ENCODE measurements at regions not wholly inside any gene's neighbourhood (a gene's known extent, or its start where the extent isn't known, plus 50 kb on each side); places are given as distances from the start of the nearest gene placed in this dataset.
"Not testable (repeated sequence)": the region's sequence is repeated elsewhere in the genome, so short reads cannot be mapped to it uniquely, and the experiment has no call there.

DNA sequence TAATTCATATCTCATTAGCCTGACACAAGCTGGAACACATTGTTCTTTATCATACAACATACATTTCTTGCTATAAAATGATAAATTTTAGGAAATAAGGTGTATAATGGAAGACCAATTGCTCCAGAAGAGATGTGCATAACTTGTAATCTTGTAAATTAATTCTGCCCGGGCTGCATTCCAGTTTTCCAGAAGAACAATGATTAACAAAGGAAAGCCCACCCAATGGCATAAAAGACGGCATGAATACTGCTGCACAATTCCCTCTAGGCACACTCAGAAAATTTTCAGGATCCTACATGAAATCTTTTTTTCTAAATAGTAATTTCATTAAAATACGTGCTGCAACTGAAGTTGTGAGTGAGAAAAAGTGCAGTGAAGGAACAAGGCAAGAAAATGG, 137.4 kb upstream of the KRR1 start:
- intact Hi-C loops (cut with DNase I): no loop called here
- no peaks in the 10 kb centered on the region for H3K9me3 ChIP-seq
- no peak overlapping the region for H3K4me3 ChIP-seq
- 50 to 58% (median 54%) methylated on average over 3 of the region's 3 CpGs for WGBS, 4 donors
- peaks cover 0 to 26% (median 10%) of the 10 kb centered on the region in 12 donors for H3K4me1 ChIP-seq
- no peak for TF ChIP-seq POLR2A (IDR thresholded peaks at IDR 0.05)
- TF ChIP-seq, protein P1, sequence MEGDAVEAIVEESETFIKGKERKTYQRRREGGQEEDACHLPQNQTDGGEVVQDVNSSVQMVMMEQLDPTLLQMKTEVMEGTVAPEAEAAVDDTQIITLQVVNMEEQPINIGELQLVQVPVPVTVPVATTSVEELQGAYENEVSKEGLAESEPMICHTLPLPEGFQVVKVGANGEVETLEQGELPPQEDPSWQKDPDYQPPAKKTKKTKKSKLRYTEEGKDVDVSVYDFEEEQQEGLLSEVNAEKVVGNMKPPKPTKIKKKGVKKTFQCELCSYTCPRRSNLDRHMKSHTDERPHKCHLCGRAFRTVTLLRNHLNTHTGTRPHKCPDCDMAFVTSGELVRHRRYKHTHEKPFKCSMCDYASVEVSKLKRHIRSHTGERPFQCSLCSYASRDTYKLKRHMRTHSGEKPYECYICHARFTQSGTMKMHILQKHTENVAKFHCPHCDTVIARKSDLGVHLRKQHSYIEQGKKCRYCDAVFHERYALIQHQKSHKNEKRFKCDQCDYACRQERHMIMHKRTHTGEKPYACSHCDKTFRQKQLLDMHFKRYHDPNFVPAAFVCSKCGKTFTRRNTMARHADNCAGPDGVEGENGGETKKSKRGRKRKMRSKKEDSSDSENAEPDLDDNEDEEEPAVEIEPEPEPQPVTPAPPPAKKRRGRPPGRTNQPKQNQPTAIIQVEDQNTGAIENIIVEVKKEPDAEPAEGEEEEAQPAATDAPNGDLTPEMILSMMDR (IDR thresholded peaks at IDR 0.05): no peak
- DNase-seq: no peak
- H3K27me3 ChIP-seq: no peaks in the 10 kb centered on the region
- ATAC-seq: no peak
- H3K36me3 ChIP-seq: no peaks in the 10 kb centered on the region
- H3K27ac ChIP-seq: no peak overlapping the region

DNA sequence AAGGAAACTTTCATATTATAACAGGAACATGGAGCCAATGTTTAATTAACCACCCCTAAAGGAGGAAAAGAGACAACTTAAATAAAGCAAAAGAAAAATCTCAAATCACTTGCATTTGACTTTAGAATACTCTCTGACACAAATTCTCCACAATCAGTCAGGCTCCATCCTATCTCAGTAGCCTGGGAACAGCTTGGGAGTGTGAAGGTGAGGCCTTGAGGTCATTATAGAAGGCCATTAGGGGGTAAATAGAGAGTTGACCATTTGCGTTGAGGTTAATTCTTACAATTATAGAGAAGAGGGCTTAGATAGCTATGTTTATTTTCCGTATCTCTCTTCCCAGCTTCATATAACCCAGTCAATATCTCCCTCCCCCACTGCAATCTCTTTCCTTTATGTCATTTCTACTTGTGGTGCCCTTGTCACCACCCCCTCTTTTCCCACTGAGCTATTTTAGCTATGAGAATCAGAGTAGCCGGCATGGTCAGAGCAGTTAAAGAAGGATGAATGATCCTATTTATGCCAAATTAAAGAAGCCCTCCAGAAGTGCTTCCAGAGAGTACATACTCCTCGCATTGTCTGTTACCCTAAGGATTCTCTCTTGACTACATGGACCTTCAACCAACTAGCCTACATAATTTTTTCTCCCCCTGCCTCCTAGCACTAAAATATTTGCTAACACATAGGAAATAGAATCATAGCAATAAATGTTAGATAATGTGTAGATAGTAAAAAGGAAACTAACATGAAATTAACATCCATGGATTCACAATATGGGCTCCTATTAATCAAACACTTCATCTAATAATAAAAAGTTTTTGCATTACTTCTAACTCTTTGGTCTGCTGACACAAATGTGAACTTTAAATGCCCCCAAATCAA, 135.2 kb upstream of the KRR1 start:
- no peak for TF ChIP-seq POLR2A (IDR thresholded peaks at IDR 0.05)
- TF ChIP-seq, protein P1 (IDR thresholded peaks at IDR 0.05): no peak
- Histone ChIP-seq H3K36me3 (no peaks in the 10 kb centered on the region), H3K27ac (peak overlapping the region in 5 of 12 donors; percentile 5 to 63 (median 40)), H3K4me3 (no peak overlapping the region), H3K9me3 (no peaks in the 10 kb centered on the region), H3K27me3 (no peaks in the 10 kb centered on the region), H3K4me1 (peaks cover 0 to 22% (median 9%) of the 10 kb centered on the region in 12 donors)
- DNase-seq (peak in 1 of 5 donors; percentile 23), ATAC-seq (peak; percentile 42 to 88 (median 76))
- WGBS, 4 donors: 41 to 55% (median 49%) methylated on average over 4 of the region's 4 CpGs
- intact Hi-C loops (cut with DNase I): no loop called here

DNA sequence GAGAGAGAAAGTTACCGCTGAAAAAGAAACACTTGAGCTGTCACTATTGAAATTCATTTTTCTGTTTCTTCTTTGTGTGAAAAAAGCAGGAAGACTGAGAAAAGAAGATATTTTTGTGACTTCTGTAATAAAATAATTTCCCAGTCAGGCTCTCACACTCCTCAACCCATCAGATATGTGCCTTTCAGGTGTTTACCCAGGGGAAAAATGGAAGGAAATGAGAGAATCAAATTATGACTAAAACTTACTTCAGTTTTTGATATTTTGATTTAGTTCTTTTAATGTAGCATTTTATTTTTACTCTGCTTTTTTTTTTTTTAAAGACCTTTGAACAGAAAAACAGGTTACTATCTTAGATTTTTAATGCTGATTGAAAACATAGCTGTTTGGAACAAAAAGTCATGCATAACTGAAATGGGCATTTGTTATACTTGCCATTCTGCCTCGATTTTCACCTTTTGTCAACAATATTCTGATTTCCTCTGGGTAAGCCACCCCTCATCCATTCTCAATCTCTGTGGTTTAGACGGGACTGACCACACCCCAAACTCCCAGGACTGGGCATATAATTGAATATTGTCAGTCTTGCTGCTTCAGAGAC, 133.2 kb upstream of the KRR1 start:
- WGBS, 4 donors: 75 to 84% (median 76%) methylated on average over 3 of the region's 3 CpGs
- H3K27me3 ChIP-seq: no peaks in the 10 kb centered on the region
- no peak for ATAC-seq
- H3K4me1 ChIP-seq: peaks cover 0 to 13% (median 2%) of the 10 kb centered on the region in 12 donors
- H3K27ac ChIP-seq: no peak overlapping the region
- intact Hi-C loops (cut with DNase I): no loop called here
- DNase-seq: no peak
- no peaks in the 10 kb centered on the region for H3K9me3 ChIP-seq
- TF ChIP-seq POLR2A (IDR thresholded peaks at IDR 0.05): no peak
- TF ChIP-seq, protein P1 (IDR thresholded peaks at IDR 0.05): no peak
- no peaks in the 10 kb centered on the region for H3K36me3 ChIP-seq
- no peak overlapping the region for H3K4me3 ChIP-seq

DNA sequence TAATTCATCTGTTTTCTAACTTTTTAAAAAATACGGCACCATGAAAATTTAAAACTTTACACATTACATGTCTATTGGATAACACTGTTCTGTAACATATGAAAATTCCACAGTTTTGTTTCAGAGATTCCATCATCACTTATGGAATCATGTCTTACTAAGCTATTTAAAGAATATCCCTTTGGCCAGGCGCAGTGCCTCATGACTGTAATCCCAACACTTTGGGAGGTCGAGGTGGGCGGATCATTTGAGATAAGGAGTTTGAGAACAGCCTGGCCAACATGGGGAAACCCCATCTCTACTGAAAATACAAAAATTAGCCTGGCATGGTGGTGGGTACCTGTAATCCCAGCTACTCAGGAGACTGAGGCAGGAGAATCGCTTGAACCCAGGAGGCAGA, 131.7 kb upstream of the KRR1 start:
- H3K27ac ChIP-seq; intact Hi-C loops (cut with DNase I); H3K27me3 ChIP-seq; H3K4me3 ChIP-seq; H3K36me3 ChIP-seq; H3K9me3 ChIP-seq; ATAC-seq; DNase-seq: not testable (repeated sequence)
- H3K4me1 ChIP-seq: peaks cover 0 to 13% (median 2%) of the 10 kb centered on the region in 12 donors
- WGBS, 4 donors: 82 to 89% (median 83%) methylated on average over 5 of the region's 5 CpGs

All from heart left ventricle (tissue), 16 donors.